Panc1 (cell line): ENCODE measurements at regions not wholly inside any gene's neighbourhood (a gene's known extent, or its start where the extent isn't known, plus 50 kb on each side); places are given as distances from the start of the nearest gene placed in this dataset.

Source experiments
- ATAC-seq: fragments of 200-7000 bp; cut with Tn5 transposase; 2 replicates; pipeline ENCODE4 v1.9.1; 2020; ENCODE audit warnings: mild to moderate bottlenecking, moderate library complexity
- BruUV-seq: library from RNA; stranded (reverse); fragments of 400-500 nt; replicated peaks from 2 replicates; lab custom pipeline; 2021; lab: Mats Ljungman, UMichigan
- CTCF ChIA-PET: fragments of 300-600 bp; sonication (Branson Sonifier 250); formaldehyde crosslinking; loops from one replicate; lab custom pipeline; 2022; ENCODE audit warnings: antibody characterized with exemption; lab: Charles Lee
- POLR2A ChIA-PET: fragments of 300-600 bp; sonication (Branson Sonifier 250); formaldehyde crosslinking; loops from one replicate; lab custom pipeline; 2022; ENCODE audit warnings: antibody characterized with exemption; lab: Charles Lee
- DNase-seq: peaks from one replicate; pipeline ENCODE4 v3.0.0-alpha.2; 2010; ENCODE audit warnings: low read depth, low spot score
- H3K27ac ChIP-seq: 2 replicates; pipeline ENCODE4 v1.5.1; 2011; ENCODE audit warnings: mild to moderate bottlenecking, low read length, inconsistent platforms
- H3K27me3 ChIP-seq: fragments of 200-500 bp; sonication (Bioruptor generic); 2 replicates; pipeline ENCODE4 v1.6.0; 2014; ENCODE audit warnings: low read length, inconsistent platforms; ENCODE audit not compliant: control insufficient read depth, insufficient read depth
- H3K36me3 ChIP-seq: fragments of 200-500 bp; sonication (Bioruptor generic); 2 replicates; pipeline ENCODE4 v1.5.1; 2014; ENCODE audit warnings: inconsistent platforms, mild to moderate bottlenecking, low read length, moderate library complexity; ENCODE audit not compliant: control insufficient read depth, insufficient read depth
- H3K4me1 ChIP-seq: 2 replicates; pipeline ENCODE4 v1.5.1; 2011; ENCODE audit warnings: inconsistent platforms, mild to moderate bottlenecking, low read length, moderate library complexity; ENCODE audit not compliant: control insufficient read depth, insufficient read depth
- H3K4me3 ChIP-seq, 2 experiments: 2 replicates each; pipeline ENCODE4 v1.5.1; 2011 to 2012; ENCODE audit warnings: low read depth in 2 of 2, low read length in 2 of 2, mild to moderate bottlenecking in 2 of 2, inconsistent platforms in 1 of 2, moderate library complexity in 1 of 2
- H3K9me3 ChIP-seq: fragments of 200-500 bp; sonication (Bioruptor generic); 2 replicates; pipeline ENCODE4 v1.5.1; 2014; ENCODE audit warnings: low read depth, mild to moderate bottlenecking, inconsistent platforms, low read length, moderate library complexity; ENCODE audit not compliant: control insufficient read depth, insufficient read depth
- CTCF ChIP-seq: fragments of 450-650 bp; IDR thresholded peaks from 2 replicates; pipeline ENCODE4 v1.5.1; 2017; ENCODE audit warnings: mild to moderate bottlenecking
- POLR2AphosphoS5 ChIP-seq: IDR thresholded peaks from 2 replicates; pipeline ENCODE4 v1.6.1; 2012; ENCODE audit warnings: mild to moderate bottlenecking, low read depth, low read length, moderate library complexity
- SIN3A ChIP-seq: IDR thresholded peaks from 2 replicates; pipeline ENCODE4 v1.6.1; 2012; ENCODE audit warnings: low read depth, mild to moderate bottlenecking, low read length, moderate library complexity, borderline replicate concordance; ENCODE audit not compliant: insufficient read depth
- TCF7L2 ChIP-seq: IDR thresholded peaks from 2 replicates; pipeline ENCODE4 v1.6.1; 2011; ENCODE audit warnings: mild to moderate bottlenecking, low read depth, low read length, inconsistent platforms
- in situ Hi-C: cut with HindIII; loops from 2 replicates; pipeline ENCODE4 v1.10.0; 2016; ENCODE audit warnings: low sequenced_read_pairs, low pct_unique_long_range_greater_than_20kb
- intact Hi-C: fragments of 100-400 bp; cut with micrococcal nuclease; formaldehyde crosslinking; loops from one replicate; pipeline ENCODE4 v1.10.0; 2022; ENCODE audit not compliant: unreplicated experiment
- TF ChIP-seq, protein P1 (sequence below), 2 experiments: IDR thresholded peaks; 2 replicates each; pipeline ENCODE4 v1.6.1; 2011 to 2012; ENCODE audit warnings: low read depth in 2 of 2, control low read depth in 1 of 2, low read length in 1 of 2, mild to moderate bottlenecking in 1 of 2, moderate library complexity in 1 of 2; ENCODE audit not compliant: insufficient read depth in 1 of 2

DNA sequence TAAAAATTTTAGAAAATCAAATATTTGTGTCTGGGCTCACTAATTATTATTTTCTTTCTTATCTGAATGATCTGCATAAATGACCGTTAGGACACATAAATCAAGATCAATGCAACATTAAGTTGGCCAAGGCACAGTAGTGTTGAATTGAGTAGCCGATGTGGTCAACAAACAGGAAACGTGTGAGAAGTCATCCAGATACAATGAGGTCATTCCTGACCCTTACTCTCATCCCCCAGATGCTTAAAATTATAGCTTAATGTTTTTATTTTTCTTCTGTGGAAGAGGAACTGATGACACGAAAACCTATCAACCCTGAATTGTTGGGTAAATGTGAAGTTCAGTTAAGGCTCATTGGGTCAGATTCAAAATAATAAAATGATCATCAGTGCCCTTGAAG lies 222.9 kb downstream of the RFC3 start:
- TF ChIP-seq TCF7L2 (no peak), SIN3A (no peak), POLR2AphosphoS5 (no peak), CTCF (no peak)
- TF ChIP-seq, protein P1, sequence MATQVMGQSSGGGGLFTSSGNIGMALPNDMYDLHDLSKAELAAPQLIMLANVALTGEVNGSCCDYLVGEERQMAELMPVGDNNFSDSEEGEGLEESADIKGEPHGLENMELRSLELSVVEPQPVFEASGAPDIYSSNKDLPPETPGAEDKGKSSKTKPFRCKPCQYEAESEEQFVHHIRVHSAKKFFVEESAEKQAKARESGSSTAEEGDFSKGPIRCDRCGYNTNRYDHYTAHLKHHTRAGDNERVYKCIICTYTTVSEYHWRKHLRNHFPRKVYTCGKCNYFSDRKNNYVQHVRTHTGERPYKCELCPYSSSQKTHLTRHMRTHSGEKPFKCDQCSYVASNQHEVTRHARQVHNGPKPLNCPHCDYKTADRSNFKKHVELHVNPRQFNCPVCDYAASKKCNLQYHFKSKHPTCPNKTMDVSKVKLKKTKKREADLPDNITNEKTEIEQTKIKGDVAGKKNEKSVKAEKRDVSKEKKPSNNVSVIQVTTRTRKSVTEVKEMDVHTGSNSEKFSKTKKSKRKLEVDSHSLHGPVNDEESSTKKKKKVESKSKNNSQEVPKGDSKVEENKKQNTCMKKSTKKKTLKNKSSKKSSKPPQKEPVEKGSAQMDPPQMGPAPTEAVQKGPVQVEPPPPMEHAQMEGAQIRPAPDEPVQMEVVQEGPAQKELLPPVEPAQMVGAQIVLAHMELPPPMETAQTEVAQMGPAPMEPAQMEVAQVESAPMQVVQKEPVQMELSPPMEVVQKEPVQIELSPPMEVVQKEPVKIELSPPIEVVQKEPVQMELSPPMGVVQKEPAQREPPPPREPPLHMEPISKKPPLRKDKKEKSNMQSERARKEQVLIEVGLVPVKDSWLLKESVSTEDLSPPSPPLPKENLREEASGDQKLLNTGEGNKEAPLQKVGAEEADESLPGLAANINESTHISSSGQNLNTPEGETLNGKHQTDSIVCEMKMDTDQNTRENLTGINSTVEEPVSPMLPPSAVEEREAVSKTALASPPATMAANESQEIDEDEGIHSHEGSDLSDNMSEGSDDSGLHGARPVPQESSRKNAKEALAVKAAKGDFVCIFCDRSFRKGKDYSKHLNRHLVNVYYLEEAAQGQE (IDR thresholded peaks at IDR 0.05; ENCODE audit: insufficient read depth in 1 of 2, low read depth in 2 of 2, low read length in 1 of 2) = no peak
- CTCF ChIA-PET = no interaction called here
- H3K27me3 ChIP-seq = no peaks in the 10 kb centered on the region
- H3K4me3 ChIP-seq = no peak overlapping the region
- H3K27ac ChIP-seq = no peak overlapping the region
- intact Hi-C loops (no loop called here), in situ Hi-C loops (no loop called here)
- ATAC-seq (no peak), DNase-seq (no peak)
- POLR2A ChIA-PET = no interaction called here
- H3K36me3 ChIP-seq = no peaks in the 10 kb centered on the region
- no peaks in the 10 kb centered on the region for H3K4me1 ChIP-seq
- BruUV-seq = no TSS peak
- no peaks in the 10 kb centered on the region for H3K9me3 ChIP-seq

- no TSS peak for BruUV-seq
- no peak for ATAC-seq
- Histone ChIP-seq H3K27ac (no peak overlapping the region), H3K9me3 (no peaks in the 10 kb centered on the region), H3K36me3 (no peaks in the 10 kb centered on the region), H3K4me1 (no peaks in the 10 kb centered on the region), H3K4me3 (no peak overlapping the region), H3K27me3 (no peaks in the 10 kb centered on the region)
- ChIA-PET POLR2A (no interaction called here), CTCF (no interaction called here)
- intact Hi-C loops = no loop called here
- TF ChIP-seq, protein P1 (IDR thresholded peaks at IDR 0.05; ENCODE audit: insufficient read depth in 1 of 2, low read depth in 2 of 2, low read length in 1 of 2) = no peak
- TF ChIP-seq TCF7L2 = no peak
- no peak for TF ChIP-seq POLR2AphosphoS5
- TF ChIP-seq CTCF = no peak
- TF ChIP-seq SIN3A = no peak
- DNase-seq = no peak
- in situ Hi-C loops = no loop called here
Measured at GRCh38 chr13:34044041-34044440, 226.1 kb downstream of the RFC3 start.
